CD4-positive, alpha-beta T cell (primary cell): ENCODE measurements at regions not wholly inside any gene's neighbourhood (a gene's known extent, or its start where the extent isn't known, plus 50 kb on each side); places are given as distances from the start of the nearest gene placed in this dataset.

Experiments
- ATAC-seq: fragments of 200-7000 bp; cut with Tn5 transposase; one replicate; pipeline ENCODE4 v1.10.0; 2022; ENCODE audit warnings: mild to moderate bottlenecking; ENCODE audit not compliant: poor library complexity
- CTCF ChIA-PET: fragments of 350-600 bp; sonication (Branson Sonifier 250); formaldehyde crosslinking; loops from one replicate; lab custom pipeline; 2021; ENCODE audit warnings: antibody characterized with exemption, inconsistent platforms; lab: Charles Lee
- POLR2A ChIA-PET: fragments of 350-600 bp; sonication (Branson Sonifier 250); formaldehyde crosslinking; loops from one replicate; lab custom pipeline; 2021; ENCODE audit warnings: antibody characterized with exemption, inconsistent platforms; lab: Charles Lee
- DNase-seq, 14 experiments: peaks; one replicate each; pipeline ENCODE4 v3.0.0-alpha.2; 2013 to 2020; ENCODE audit warnings: mixed read lengths in 2 of 14
- H3K27ac ChIP-seq, 2 donors: one replicate each; pipeline versions ENCODE4 v1.5.1 to v1.7.0; 2013; ENCODE audit warnings: low read length in 2 of 2, low read depth in 1 of 2, mild to moderate bottlenecking in 1 of 2
- H3K27me3 ChIP-seq, 2 experiments: 1 replicate in 1 of 2; 2 replicates in 1 of 2; pipeline versions ENCODE4 v1.6.1 to v1.7.0; 2013; ENCODE audit warnings: low read length in 2 of 2, control low read depth in 1 of 2, mild to moderate bottlenecking in 1 of 2, moderate library complexity in 1 of 2; ENCODE audit not compliant: insufficient read depth in 2 of 2, control insufficient read depth in 1 of 2
- H3K36me3 ChIP-seq: one replicate; pipeline ENCODE4 v1.6.1; 2013; ENCODE audit warnings: low read length, control low read depth; ENCODE audit not compliant: insufficient read depth
- H3K4me1 ChIP-seq: one replicate; pipeline ENCODE4 v1.6.1; 2013; ENCODE audit warnings: low read length, control low read depth; ENCODE audit not compliant: insufficient read depth
- H3K4me3 ChIP-seq: one replicate; pipeline ENCODE4 v1.5.1; 2013; ENCODE audit warnings: mild to moderate bottlenecking, low read length, moderate library complexity
- H3K9me3 ChIP-seq, 2 experiments: 1 replicate in 1 of 2; 2 replicates in 1 of 2; pipeline versions ENCODE4 v1.6.1 to v1.7.0; 2013; ENCODE audit warnings: low read length in 2 of 2, mild to moderate bottlenecking in 2 of 2, control low read depth in 1 of 2, moderate library complexity in 1 of 2; ENCODE audit not compliant: control insufficient read depth in 1 of 2, insufficient read depth in 1 of 2
- H3K27ac Mint-ChIP-seq: one replicate; pipeline ENCODE4 v1.8.0; 2020; ENCODE audit warnings: mixed read lengths
- H3K27me3 Mint-ChIP-seq: one replicate; pipeline ENCODE4 v1.8.0; 2021; ENCODE audit warnings: mixed read lengths
- H3K36me3 Mint-ChIP-seq: one replicate; pipeline ENCODE4 v1.8.0; 2021; ENCODE audit warnings: low read depth, mixed read lengths
- H3K4me1 Mint-ChIP-seq: one replicate; pipeline ENCODE4 v1.8.0; 2021; ENCODE audit warnings: low read depth, mixed read lengths
- H3K4me3 Mint-ChIP-seq: one replicate; pipeline ENCODE4 v1.8.0; 2020; ENCODE audit warnings: mild to moderate bottlenecking, mixed read lengths
- H3K9me3 Mint-ChIP-seq: one replicate; pipeline ENCODE4 v1.8.0; 2020; ENCODE audit warnings: mixed read lengths
- intact Hi-C, 2 experiments: fragments of 100-400 bp; cut with DNase I in 1 of 2; cut with micrococcal nuclease in 1 of 2; formaldehyde crosslinking; loops; one replicate each; pipeline versions ENCODE4 v1.15.1 to v1.9.0; 2023 to 2025; cut with DNase I, micrococcal nuclease
- TF ChIP-seq, protein P1 (sequence below): fragments of 200-600 bp; IDR thresholded peaks from one replicate; pipeline ENCODE4 v1.8.0; 2022; ENCODE audit warnings: antibody characterized with exemption, mild to moderate bottlenecking

DNA sequence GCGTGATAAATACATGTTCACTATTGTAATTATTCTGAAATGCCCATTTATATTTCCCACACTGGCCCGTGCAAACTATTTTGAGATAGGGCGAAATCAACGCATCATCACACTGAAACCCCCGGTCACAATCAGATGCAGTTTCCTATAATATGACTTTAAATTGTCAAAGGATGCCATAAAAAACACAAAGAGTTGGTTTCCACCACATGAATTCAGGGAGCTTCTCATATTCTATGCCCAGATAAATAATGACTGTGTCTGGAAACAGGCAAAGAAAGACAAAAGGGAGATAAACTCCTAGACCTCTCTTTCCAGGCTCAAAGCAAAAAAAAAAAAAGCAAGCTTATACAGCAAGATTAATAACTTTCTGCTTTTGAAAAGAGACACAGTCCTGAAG lies 375.8 kb upstream of the AKR1E2 start:
- TF ChIP-seq, protein P1, sequence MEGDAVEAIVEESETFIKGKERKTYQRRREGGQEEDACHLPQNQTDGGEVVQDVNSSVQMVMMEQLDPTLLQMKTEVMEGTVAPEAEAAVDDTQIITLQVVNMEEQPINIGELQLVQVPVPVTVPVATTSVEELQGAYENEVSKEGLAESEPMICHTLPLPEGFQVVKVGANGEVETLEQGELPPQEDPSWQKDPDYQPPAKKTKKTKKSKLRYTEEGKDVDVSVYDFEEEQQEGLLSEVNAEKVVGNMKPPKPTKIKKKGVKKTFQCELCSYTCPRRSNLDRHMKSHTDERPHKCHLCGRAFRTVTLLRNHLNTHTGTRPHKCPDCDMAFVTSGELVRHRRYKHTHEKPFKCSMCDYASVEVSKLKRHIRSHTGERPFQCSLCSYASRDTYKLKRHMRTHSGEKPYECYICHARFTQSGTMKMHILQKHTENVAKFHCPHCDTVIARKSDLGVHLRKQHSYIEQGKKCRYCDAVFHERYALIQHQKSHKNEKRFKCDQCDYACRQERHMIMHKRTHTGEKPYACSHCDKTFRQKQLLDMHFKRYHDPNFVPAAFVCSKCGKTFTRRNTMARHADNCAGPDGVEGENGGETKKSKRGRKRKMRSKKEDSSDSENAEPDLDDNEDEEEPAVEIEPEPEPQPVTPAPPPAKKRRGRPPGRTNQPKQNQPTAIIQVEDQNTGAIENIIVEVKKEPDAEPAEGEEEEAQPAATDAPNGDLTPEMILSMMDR, result no peak
- POLR2A ChIA-PET, result no interaction called here
- CTCF ChIA-PET, result no interaction called here
- ATAC-seq (no peak), DNase-seq (no peak)
- Histone ChIP-seq H3K36me3 (no peaks in the 10 kb centered on the region), H3K27me3 (no peaks in the 10 kb centered on the region), H3K4me1 (peaks cover 3% of the 10 kb centered on the region), H3K4me3 (no peak overlapping the region), H3K9me3 (peaks cover 0 to under 1% of the 10 kb centered on the region in 2 experiments), H3K27ac (no peak overlapping the region)
- intact Hi-C loops, result no loop called here
- H3K4me3 Mint-ChIP-seq, result no peak overlapping the region
- H3K9me3 Mint-ChIP-seq, result no peaks in the 10 kb centered on the region
- no peaks in the 10 kb centered on the region for H3K36me3 Mint-ChIP-seq
- H3K27me3 Mint-ChIP-seq, result no peaks in the 10 kb centered on the region
- H3K4me1 Mint-ChIP-seq, result peaks cover 10% of the 10 kb centered on the region
- no peak overlapping the region for H3K27ac Mint-ChIP-seq

DNA sequence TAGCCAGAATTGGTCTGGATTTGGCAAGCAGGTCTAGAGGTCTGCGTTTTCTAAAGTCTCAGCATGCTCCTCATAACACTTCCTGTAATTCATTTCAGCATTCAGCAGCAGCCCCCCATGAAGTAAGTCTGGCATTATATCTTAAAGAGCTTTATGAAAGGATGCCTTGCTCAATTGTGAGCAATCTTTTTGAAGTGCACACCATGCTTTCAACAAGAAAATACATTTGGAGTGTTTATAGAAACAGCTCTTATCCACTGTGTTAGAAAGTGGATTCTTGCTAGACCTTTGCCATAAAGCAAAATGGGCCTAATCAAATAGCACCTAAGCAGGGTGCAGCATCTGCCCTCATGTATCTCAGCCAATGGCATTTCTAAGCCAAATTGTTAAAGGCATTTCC lies 378.0 kb upstream of the AKR1E2 start:
- TF ChIP-seq, protein P1, result no peak
- H3K4me3 Mint-ChIP-seq, result no peak overlapping the region
- ChIA-PET POLR2A (no interaction called here), CTCF (no interaction called here)
- intact Hi-C loops, result no loop called here
- H3K27ac ChIP-seq, result no peak overlapping the region
- H3K27me3 ChIP-seq, result no peaks in the 10 kb centered on the region
- H3K9me3 ChIP-seq, result peaks cover 5 to 11% of the 10 kb centered on the region in 2 experiments
- ATAC-seq (no peak), DNase-seq (no peak)
- peaks cover 3% of the 10 kb centered on the region for H3K4me1 ChIP-seq
- no peaks in the 10 kb centered on the region for H3K27me3 Mint-ChIP-seq
- H3K36me3 ChIP-seq, result no peaks in the 10 kb centered on the region
- H3K27ac Mint-ChIP-seq, result no peak overlapping the region
- no peaks in the 10 kb centered on the region for H3K36me3 Mint-ChIP-seq
- peaks cover 6% of the 10 kb centered on the region for H3K9me3 Mint-ChIP-seq
- peaks cover 10% of the 10 kb centered on the region for H3K4me1 Mint-ChIP-seq
- H3K4me3 ChIP-seq, result no peak overlapping the region

DNA sequence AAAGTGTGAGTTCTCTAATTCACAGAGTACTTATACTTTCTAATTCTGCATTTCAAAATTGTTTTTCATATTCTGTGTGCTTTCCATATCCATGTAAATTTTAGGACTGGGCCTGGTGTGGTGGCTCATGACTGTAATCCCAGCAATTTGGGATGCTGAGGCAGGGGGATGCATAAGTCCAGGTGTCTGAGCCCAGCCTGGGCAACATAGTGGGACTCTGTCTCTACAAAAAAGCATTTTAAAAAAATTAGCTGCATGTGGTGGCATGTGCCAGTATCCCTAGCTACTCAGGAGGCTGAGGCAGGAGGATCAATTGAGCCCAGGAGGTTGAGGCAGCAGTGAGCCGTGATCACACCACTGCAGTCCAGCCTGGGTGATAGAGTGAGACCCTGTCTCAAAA lies 382.6 kb upstream of the AKR1E2 start:
- Mint-ChIP-seq H3K4me3 (no peak overlapping the region), H3K9me3 (peaks cover 10% of the 10 kb centered on the region), H3K27ac (no peak overlapping the region), H3K4me1 (no peaks in the 10 kb centered on the region), H3K36me3 (no peaks in the 10 kb centered on the region), H3K27me3 (no peaks in the 10 kb centered on the region)
- H3K4me1 ChIP-seq, result no peaks in the 10 kb centered on the region
- ATAC-seq, result no peak
- CTCF ChIA-PET, result no interaction called here
- intact Hi-C loops, result no loop called here
- no peak overlapping the region for H3K4me3 ChIP-seq
- H3K27me3 ChIP-seq, result no peaks in the 10 kb centered on the region
- H3K36me3 ChIP-seq, result no peaks in the 10 kb centered on the region
- H3K9me3 ChIP-seq, result peaks cover 5 to 18% of the 10 kb centered on the region in 2 experiments
- TF ChIP-seq, protein P1, result no peak
- DNase-seq, result no peak
- no peak overlapping the region for H3K27ac ChIP-seq
- POLR2A ChIA-PET, result no interaction called here
